ENCODE measurements at regions not wholly inside any gene's neighbourhood (a gene's known extent, or its start where the extent isn't known, plus 50 kb on each side); places are given as distances from the start of the nearest gene placed in this dataset.

GRCh38 chr4:11342401-11342800 lies 86.3 kb downstream of the HS3ST1 start:
- no peak for DNase-seq (ENCODE audit: low spot score)

GRCh38 chr4:11341337-11342043 lies 87.2 kb downstream of the HS3ST1 start:
- intact Hi-C loops (cut with DNase I): no loop called here
- no peak for DNase-seq (ENCODE audit: low spot score)

More at GRCh38 chr4:11342401-11342800, 86.3 kb downstream of the HS3ST1 start:
- intact Hi-C loops (cut with DNase I): no loop called here

GRCh38 chr4:11338956-11339782 lies 89.5 kb downstream of the HS3ST1 start:
- DNase-seq (ENCODE audit: low spot score): no peak
- intact Hi-C loops (cut with DNase I): no loop called here

GRCh38 chr4:11337287-11337686 lies 91.4 kb downstream of the HS3ST1 start:
- intact Hi-C loops (cut with DNase I): no loop called here

GRCh38 chr4:11336435-11336834 lies 92.3 kb downstream of the HS3ST1 start:
- intact Hi-C loops (cut with DNase I): no loop called here
- DNase-seq (ENCODE audit: low spot score): no peak

More at GRCh38 chr4:11337287-11337686, 91.4 kb downstream of the HS3ST1 start:
- no peak for DNase-seq (ENCODE audit: low spot score)

- DNase-seq (ENCODE audit: low spot score): no peak
- intact Hi-C loops (cut with DNase I): no loop called here
Observed at GRCh38 chr4:11334887-11335286, 93.8 kb downstream of the HS3ST1 start.

- intact Hi-C loops (cut with DNase I): no loop called here
- no peak for DNase-seq (ENCODE audit: low spot score)
Observed at GRCh38 chr4:11328401-11328800, 100.3 kb downstream of the HS3ST1 start.

- no peak for DNase-seq (ENCODE audit: low spot score)
- intact Hi-C loops (cut with DNase I): no loop called here
Observed at GRCh38 chr4:11326021-11326420, 102.7 kb downstream of the HS3ST1 start.

GRCh38 chr4:11323771-11324170 lies 104.9 kb downstream of the HS3ST1 start:
- intact Hi-C loops (cut with DNase I): no loop called here
- no peak for DNase-seq (ENCODE audit: low spot score)

GRCh38 chr4:11313157-11313943 lies 115.3 kb downstream of the HS3ST1 start:
- DNase-seq (ENCODE audit: low spot score): no peak
- intact Hi-C loops (cut with DNase I): no loop called here

GRCh38 chr4:11312389-11312788 lies 116.3 kb downstream of the HS3ST1 start:
- intact Hi-C loops (cut with DNase I): no loop called here
- no peak for DNase-seq (ENCODE audit: low spot score)

GRCh38 chr4:11301075-11301660 lies 127.5 kb downstream of the HS3ST1 start:
- no peak for DNase-seq (ENCODE audit: low spot score)
- intact Hi-C loops (cut with DNase I): no loop called here

- DNase-seq (ENCODE audit: low spot score): no peak
- intact Hi-C loops (cut with DNase I): no loop called here
Observed at GRCh38 chr4:11299836-11300235, 128.9 kb downstream of the HS3ST1 start.

- intact Hi-C loops (cut with DNase I): no loop called here
- no peak for DNase-seq (ENCODE audit: low spot score)
Observed at GRCh38 chr4:11299016-11299415, 129.7 kb downstream of the HS3ST1 start.

- no peak for DNase-seq (ENCODE audit: low spot score)
- intact Hi-C loops (cut with DNase I): no loop called here
Observed at GRCh38 chr4:11298451-11298850, 130.2 kb downstream of the HS3ST1 start.

GRCh38 chr4:11297627-11298026 lies 131.1 kb downstream of the HS3ST1 start:
- intact Hi-C loops (cut with DNase I): no loop called here
- DNase-seq (ENCODE audit: low spot score): no peak

- intact Hi-C loops (cut with DNase I): no loop called here
- DNase-seq (ENCODE audit: low spot score): no peak
Observed at GRCh38 chr4:11297201-11297600, 131.5 kb downstream of the HS3ST1 start.

GRCh38 chr4:11293866-11294265 lies 134.8 kb downstream of the HS3ST1 start:
- no peak for DNase-seq (ENCODE audit: low spot score)
- intact Hi-C loops (cut with DNase I): no loop called here

GRCh38 chr4:11287055-11287454 lies 141.6 kb downstream of the HS3ST1 start:
- intact Hi-C loops (cut with DNase I): no loop called here
- no peak for DNase-seq (ENCODE audit: low spot score)

- DNase-seq (ENCODE audit: low spot score): no peak
- intact Hi-C loops (cut with DNase I): no loop called here
Observed at GRCh38 chr4:11286533-11286932, 142.2 kb downstream of the HS3ST1 start.

Data from posterior vena cava (tissue), 2 donors.